ENCODE measurements at regions not wholly inside any gene's neighbourhood (a gene's known extent, or its start where the extent isn't known, plus 50 kb on each side); places are given as distances from the start of the nearest gene placed in this dataset.
"Not testable (repeated sequence)": the region's sequence is repeated elsewhere in the genome, so short reads cannot be mapped to it uniquely, and the experiment has no call there.

DNA sequence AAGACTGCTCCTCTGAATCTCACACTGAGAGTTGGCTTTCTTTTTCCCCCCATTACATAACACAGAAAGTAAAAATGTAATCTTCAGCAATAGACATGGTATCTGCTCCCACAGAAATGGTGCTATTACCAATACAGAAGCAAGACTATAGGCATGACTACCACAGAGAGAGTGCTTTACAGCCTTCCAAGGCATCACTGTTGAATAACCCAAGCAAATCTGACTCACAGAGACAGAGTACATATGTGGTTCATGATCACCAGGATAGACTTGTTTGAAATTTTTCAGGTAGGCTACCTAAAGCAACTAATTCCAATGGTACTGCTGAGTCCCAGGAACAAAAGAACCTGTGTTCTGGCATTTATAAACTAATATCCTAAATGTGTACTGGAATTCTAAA is 1373.4 kb upstream of the C9orf72 start:
- no peak for DNase-seq

GRCh38 chr9:28951945-28952344 is 1378.7 kb upstream of the C9orf72 start:
- no peak for DNase-seq

DNA sequence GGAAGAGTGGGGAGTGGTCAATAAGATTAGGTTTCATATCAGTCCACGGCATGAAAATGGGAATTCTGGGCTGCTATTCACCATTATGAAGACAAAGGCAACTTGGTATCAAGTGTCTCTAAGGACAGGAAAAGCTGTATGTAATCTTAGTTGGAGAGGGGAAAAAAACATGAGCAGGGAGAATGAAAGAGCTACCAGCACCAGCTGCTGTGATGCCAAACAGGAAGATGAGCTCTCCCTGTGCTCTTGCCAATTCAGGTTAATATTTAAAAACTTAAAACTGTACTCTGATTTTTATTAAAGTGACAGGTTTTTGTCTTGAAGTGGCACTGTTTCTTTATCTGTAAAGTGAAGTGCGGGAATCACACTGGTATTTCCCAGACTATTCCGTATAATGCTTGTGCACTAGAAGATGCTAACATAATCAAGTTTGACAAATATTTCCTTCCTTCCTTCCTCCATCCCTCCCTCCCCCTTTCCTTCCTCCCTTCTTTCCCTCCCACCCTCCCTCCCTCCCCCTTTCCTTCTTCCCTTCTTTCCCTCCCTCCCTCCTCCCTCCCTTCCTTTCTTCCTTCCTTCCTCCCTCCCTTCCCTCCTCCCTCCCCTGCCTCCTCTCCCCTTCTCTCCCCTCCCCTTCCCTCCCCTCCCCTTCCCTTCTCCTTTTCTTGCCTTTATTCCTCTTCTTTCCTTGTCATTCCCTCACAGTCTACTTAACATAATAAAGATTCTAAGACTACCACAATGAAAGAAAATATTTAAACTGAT is 1383.0 kb upstream of the C9orf72 start:
- no peak for DNase-seq

DNA sequence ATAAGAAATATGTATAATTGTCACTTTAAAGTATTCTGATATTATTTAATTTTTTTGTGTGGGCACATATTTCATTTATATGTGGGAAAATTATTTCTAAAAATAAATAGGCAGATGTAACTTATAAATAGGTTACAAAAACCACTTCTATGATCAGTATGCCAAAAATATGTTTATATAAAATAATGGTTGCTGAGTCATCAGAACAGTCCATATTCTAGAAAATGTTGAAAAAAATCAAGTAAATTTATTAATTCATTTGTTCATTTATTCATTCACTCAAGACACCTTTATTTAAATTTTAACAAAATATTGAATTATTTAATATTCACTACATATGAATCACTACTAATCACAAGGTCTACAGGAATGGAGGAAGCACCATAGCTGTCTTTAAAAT is 1387.3 kb upstream of the C9orf72 start:
- DNase-seq, result no peak

DNA sequence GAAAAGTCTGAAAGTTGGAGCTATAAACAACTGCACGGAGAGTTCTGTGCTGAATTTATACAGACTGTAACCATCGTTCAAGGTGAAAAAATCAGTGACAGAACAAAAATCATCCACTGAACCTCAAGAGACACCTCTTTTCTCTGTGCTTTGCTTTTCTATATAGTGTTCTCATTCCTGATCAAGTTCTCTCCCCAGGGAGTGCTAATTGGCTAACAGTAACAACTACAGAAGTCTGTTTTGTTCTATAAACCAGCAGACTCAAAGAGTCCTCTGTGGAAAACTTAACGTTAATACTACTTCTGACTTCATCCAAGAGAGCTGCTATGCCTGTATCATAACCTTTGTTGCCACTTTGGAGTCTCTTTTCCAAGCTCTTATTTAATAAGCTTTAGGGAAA is 1388.3 kb upstream of the C9orf72 start:
- no peak for DNase-seq

DNA sequence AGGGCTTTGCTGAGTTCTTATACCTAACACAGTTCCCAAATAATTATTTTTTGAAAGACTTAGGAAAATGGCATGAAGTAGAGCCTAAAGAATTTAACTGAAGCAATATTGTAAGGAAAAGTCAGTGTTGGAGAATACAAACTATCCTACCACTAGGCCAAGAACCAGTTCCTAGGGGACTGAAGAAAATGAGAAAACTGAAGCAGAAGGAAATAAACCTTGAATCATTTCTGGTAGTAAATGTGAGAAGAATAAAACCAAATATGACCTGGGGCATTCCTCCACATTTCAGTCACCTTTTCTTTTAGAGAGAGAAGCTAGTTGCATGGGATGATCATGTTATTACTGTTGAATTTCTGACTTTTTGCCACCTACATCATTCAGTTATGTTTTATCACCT is 1393.9 kb upstream of the C9orf72 start:
- DNase-seq, result no peak

DNA sequence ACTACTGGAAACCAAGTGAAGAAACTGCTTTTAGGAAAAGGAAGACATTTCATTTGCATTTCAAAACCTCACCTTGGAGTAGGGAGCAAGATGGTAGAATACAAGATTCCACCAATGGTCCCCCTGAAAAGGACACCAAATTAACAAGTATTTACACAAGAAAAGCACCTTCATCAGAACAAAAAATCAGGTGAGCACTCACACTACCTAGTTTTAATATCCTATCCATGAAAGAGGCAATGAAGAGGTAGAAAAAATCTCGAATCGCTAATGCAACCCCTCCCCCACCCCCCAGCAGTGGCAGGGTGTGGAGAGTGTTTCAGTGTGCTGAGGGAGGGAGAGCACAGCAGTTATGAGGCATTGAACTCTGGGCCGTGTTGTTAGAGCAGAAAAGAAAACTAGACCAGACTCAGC is 1397.0 kb upstream of the C9orf72 start:
- no peak for DNase-seq

GRCh38 chr9:28971881-28972280 is 1398.6 kb upstream of the C9orf72 start:
- DNase-seq, result no peak

DNA sequence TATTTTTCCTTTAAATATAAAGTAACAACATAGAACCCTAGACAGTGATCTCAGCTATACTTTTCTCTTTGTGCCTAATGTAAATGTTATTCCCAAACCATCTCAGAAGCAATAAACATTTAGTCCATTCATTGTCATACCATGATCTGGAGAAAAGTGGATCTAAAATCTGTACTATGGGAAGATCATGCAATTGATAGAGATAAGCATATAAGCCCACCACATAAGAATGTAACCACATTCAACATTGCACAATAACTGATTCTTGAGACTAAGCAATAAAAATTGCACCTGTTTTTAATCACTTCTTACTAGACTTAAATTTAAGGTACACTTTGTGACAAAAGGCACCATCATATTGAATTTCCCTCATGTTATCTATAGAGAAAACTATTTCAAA is 1403.0 kb upstream of the C9orf72 start:
- DNase-seq, result no peak

- no peak for DNase-seq
These were observed 1403.4 kb upstream of the C9orf72 start for GRCh38 chr9:28976684-28977083.

DNA sequence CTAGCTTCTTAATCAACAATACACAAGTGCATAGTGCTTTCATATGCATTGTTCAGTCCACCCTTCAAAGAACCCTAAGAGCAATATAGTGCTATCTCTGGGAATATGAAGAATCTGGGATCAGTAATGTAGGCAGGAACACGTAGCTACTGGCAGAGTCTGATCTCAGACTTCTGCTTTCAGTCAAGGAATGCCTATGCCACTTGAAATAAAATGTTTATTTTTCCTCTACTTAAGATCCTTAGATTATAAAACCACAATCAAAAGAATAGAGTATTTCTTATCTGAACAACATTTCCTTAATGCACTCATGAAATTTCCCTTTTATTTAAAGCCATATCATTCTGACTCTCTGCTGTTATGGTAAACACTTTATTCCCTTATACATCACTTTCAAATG is 1407.8 kb upstream of the C9orf72 start:
- DNase-seq, result no peak

- no peak for DNase-seq
These were observed 1408.4 kb upstream of the C9orf72 start for GRCh38 chr9:28981711-28982110.

DNA sequence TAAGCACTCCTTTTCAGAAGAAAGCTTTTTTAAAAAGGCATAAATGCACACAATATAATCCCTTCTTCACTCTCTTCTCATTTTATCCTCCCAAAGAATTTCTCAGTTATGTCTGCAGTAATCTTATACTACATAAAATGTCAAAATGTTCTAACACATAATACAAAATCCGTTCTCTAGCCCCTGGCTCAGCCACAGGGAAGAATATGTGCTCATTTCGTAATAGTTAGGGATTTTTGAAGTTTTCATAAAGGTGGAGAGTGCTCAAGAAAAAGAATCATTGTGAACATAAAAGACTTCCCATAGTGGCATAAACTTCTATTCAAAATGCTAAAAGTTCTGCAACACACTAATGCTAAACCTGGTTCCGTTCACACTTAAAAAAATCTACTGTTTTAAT is 1410.7 kb upstream of the C9orf72 start:
- DNase-seq, result no peak

GRCh38 chr9:28990009-28990408 is 1416.7 kb upstream of the C9orf72 start:
- not testable (repeated sequence) for DNase-seq

DNA sequence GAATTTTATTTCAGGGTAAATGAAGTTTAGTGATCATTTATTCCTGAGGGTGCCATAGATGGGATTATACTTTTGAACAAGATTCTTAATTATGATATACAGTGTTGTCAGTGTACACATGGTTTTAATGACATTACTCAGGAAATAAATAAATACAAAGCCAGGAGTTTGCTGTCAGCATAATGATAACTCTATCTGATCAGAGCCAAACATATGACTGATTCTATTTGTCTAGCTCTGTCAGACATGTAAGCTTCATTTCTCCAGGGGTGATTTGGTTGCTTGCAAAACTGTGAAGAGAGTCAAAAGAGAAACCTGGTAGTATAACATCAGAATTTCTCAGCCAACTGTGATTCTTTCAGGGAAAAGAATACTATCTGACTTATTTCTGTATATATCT is 1425.8 kb upstream of the C9orf72 start:
- no peak for DNase-seq

GRCh38 chr9:28999806-29000205 is 1426.5 kb upstream of the C9orf72 start:
- no peak for DNase-seq

DNA sequence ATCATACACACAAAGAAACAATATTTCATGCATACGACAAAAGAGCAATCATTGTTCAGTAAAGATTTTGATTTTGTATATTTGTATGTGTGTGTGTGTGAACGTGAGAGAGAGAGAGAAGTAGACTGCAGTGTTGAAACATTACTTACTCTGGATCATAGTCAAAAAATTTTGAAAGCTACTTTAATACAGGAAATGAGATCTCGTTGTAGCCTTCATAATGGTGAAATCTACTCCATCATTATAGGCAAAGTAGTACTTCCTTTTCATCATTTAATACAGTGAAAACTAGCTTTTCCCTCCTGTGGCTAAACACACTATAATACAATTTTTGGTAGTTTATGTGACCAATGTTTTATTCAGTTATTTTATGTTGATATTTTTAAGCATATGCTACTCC is 1427.7 kb upstream of the C9orf72 start:
- no peak for DNase-seq

GRCh38 chr9:29004988-29005387 is 1431.7 kb upstream of the C9orf72 start:
- no peak for DNase-seq

GRCh38 chr9:29006628-29007027 is 1433.3 kb upstream of the C9orf72 start:
- no peak for DNase-seq

GRCh38 chr9:29012911-29013310 is 1439.6 kb upstream of the C9orf72 start:
- no peak for DNase-seq

DNA sequence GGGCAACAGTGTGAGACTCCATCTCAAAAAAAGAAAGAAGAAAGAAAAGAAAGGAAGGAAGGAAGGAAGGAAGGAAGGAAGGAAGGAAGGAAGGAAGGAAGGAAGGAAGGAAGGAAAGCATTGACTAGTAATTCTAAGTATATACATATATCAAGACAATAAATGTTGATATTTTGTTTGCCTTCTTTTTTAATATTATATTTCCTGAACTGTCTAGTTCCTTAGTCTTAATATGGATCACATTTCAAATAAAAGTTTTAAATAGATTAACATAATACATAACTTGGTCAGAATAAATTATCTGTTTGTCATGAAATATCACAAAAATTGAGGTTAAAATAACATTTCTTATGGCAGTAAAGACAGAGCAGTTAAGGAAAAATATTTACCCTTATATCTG is 1448.4 kb upstream of the C9orf72 start:
- DNase-seq, result no peak

DNA sequence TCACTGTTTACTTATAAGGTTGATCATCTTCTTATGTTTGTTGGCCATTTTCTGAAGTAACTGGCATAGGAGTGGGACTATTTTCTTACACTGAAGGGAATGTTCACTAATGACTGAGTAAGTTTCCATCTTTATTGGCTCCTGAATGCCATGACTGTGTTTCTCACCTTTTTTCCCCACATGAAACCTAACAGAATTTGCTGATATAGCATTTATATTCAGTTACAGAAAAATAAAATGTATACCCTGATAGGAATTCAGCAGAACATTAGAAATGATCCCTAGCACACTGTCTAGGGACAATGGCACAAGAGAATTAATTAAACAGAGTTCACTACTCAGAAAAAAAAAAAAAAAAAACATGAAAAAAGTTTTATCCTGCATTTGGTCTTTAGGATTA is 1465.1 kb upstream of the C9orf72 start:
- no peak for DNase-seq

DNA sequence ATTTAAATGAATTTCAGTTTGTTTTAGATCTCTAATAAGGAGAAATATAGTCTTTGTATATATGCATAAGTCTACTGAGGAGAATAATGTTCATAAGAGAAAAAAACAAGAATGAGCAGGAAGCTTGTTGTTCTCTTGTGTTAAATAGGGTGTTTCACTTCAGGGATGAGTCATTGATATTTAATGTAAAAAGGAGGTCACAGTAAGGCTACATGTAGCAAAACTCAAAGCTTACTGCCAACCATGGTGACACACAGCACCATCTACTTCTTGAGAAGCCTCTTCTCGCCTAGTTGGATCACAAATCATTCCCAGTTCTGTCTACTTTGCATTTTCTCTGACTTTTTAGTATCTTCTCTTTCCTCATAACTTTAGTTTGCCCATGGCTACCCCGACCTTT is 1466.0 kb upstream of the C9orf72 start:
- DNase-seq, result no peak

DNA sequence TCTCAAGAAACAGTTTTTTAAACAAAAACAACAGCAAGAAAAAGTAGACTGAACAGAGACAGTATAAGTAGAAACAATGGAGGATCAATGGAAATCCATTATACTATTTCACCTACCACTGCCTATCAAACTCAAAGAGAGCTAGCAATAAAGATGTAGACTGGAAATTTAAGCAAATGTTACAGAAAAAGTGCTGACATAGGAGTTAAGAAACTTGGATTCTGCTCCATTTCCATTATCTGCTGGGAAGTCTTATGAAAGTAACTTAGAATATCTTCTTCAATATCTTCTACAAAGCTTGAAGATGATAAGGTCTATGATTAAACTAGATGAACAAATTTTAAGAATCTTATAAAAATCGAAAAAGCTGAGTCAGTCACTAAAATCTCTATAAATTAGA is 1469.8 kb upstream of the C9orf72 start:
- DNase-seq, result no peak

GRCh38 chr9:29044959-29045358 is 1471.7 kb upstream of the C9orf72 start:
- no peak for DNase-seq
